H9 (cell line): ENCODE measurements at regions not wholly inside any gene's neighbourhood (a gene's known extent, or its start where the extent isn't known, plus 50 kb on each side); places are given as distances from the start of the nearest gene placed in this dataset.

Experiments used
- DNase-seq: peaks from one replicate; pipeline ENCODE4 v3.0.0-alpha.2; 2017
- H2AFZ ChIP-seq: one replicate; pipeline ENCODE4 v1.6.1; 2013; ENCODE audit warnings: mild to moderate bottlenecking, low read length, control low read depth, moderate library complexity
- H2AK5ac ChIP-seq: 2 replicates; pipeline ENCODE4 v1.6.1; 2013; ENCODE audit warnings: low read length, control low read depth, mixed read lengths; ENCODE audit not compliant: insufficient read length
- H2BK120ac ChIP-seq: one replicate; pipeline ENCODE4 v1.6.1; 2013; ENCODE audit warnings: low read depth, mild to moderate bottlenecking, low read length, control low read depth, inconsistent platforms; ENCODE audit not compliant: poor library complexity, severe bottlenecking
- H2BK12ac ChIP-seq: 2 replicates; pipeline ENCODE4 v1.6.1; 2013; ENCODE audit warnings: low read length, control low read depth, mixed read lengths, low read depth; ENCODE audit not compliant: insufficient read length
- H2BK15ac ChIP-seq: 2 replicates; pipeline ENCODE4 v1.6.1; 2013; ENCODE audit warnings: low read depth, low read length, control low read depth
- H2BK20ac ChIP-seq: one replicate; pipeline ENCODE4 v1.6.1; 2013; ENCODE audit warnings: low read depth, mild to moderate bottlenecking, low read length, control low read depth, inconsistent platforms; ENCODE audit not compliant: poor library complexity, severe bottlenecking
- H2BK5ac ChIP-seq: 2 replicates; pipeline ENCODE4 v1.6.1; 2013; ENCODE audit warnings: low read length, control low read depth, mixed read lengths; ENCODE audit not compliant: insufficient read length
- H3K14ac ChIP-seq: 2 replicates; pipeline ENCODE4 v1.6.1; 2013; ENCODE audit warnings: low read length, control low read depth; ENCODE audit not compliant: insufficient read depth
- H3K18ac ChIP-seq: 2 replicates; pipeline ENCODE4 v1.6.1; 2013; ENCODE audit warnings: low read depth, mild to moderate bottlenecking, mixed read lengths, low read length, control low read depth; ENCODE audit not compliant: insufficient read length
- H3K23ac ChIP-seq: 2 replicates; pipeline ENCODE4 v1.6.1; 2013; ENCODE audit warnings: low read length, control low read depth, mixed read lengths, low read depth; ENCODE audit not compliant: insufficient read length
- H3K23me2 ChIP-seq: 2 replicates; pipeline ENCODE4 v1.6.1; 2013; ENCODE audit warnings: low read depth, mild to moderate bottlenecking, mixed read lengths, low read length, control low read depth; ENCODE audit not compliant: insufficient read length, poor library complexity, severe bottlenecking
- H3K27ac ChIP-seq: 2 replicates; pipeline ENCODE4 v1.5.1; 2013; ENCODE audit warnings: low read length, control low read depth, mixed read lengths, low read depth; ENCODE audit not compliant: insufficient read length
- H3K27me3 ChIP-seq: 2 replicates; pipeline ENCODE4 v1.6.1; 2013; ENCODE audit warnings: low read length, control low read depth, inconsistent platforms; ENCODE audit not compliant: insufficient read depth
- H3K4ac ChIP-seq: 2 replicates; pipeline ENCODE4 v1.6.1; 2013; ENCODE audit warnings: low read depth, mild to moderate bottlenecking, control low read depth, inconsistent platforms, low read length, moderate library complexity
- H3K4me1 ChIP-seq: 2 replicates; pipeline ENCODE4 v1.6.1; 2013; ENCODE audit warnings: low read length, control low read depth, inconsistent platforms; ENCODE audit not compliant: insufficient read depth
- H3K4me2 ChIP-seq: 2 replicates; pipeline ENCODE4 v1.6.1; 2013; ENCODE audit warnings: low read length, control low read depth, mixed read lengths; ENCODE audit not compliant: insufficient read length, insufficient read depth
- H3K56ac ChIP-seq: 2 replicates; pipeline ENCODE4 v1.6.1; 2013; ENCODE audit warnings: low read depth, mild to moderate bottlenecking, mixed read lengths, low read length, control low read depth; ENCODE audit not compliant: insufficient read length
- H3K79me1 ChIP-seq: 2 replicates; pipeline ENCODE4 v1.6.1; 2013; ENCODE audit warnings: low read depth, mild to moderate bottlenecking, moderate library complexity, low read length, control low read depth, inconsistent platforms; ENCODE audit not compliant: insufficient read depth, poor library complexity, severe bottlenecking
- H3K79me2 ChIP-seq: 2 replicates; pipeline ENCODE4 v1.6.1; 2013; ENCODE audit warnings: low read length, control low read depth, inconsistent platforms; ENCODE audit not compliant: insufficient read depth
- H3K9ac ChIP-seq: 2 replicates; pipeline ENCODE4 v1.6.1; 2013; ENCODE audit warnings: low read length, control low read depth, mixed read lengths; ENCODE audit not compliant: insufficient read length; ENCODE audit errors: extremely low read depth
- H3K9me3 ChIP-seq: one replicate; pipeline ENCODE4 v1.6.1; 2013; ENCODE audit warnings: low read depth, low read length, inconsistent platforms; ENCODE audit not compliant: control insufficient read depth
- H3T11ph ChIP-seq: one replicate; pipeline ENCODE4 v1.6.1; 2013; ENCODE audit warnings: mild to moderate bottlenecking, low read length, control low read depth, inconsistent platforms
- H4K20me1 ChIP-seq: one replicate; pipeline ENCODE4 v1.6.1; 2013; ENCODE audit not compliant: control insufficient read depth, insufficient read length, insufficient read depth
- H4K5ac ChIP-seq: 2 replicates; pipeline ENCODE4 v1.6.1; 2013; ENCODE audit warnings: low read depth, mild to moderate bottlenecking, mixed read lengths, low read length, control low read depth; ENCODE audit not compliant: insufficient read length
- H4K8ac ChIP-seq: replicated peaks from 2 replicates; pipeline ENCODE4 v1.6.1; 2013; ENCODE audit warnings: low read length, control low read depth, mixed read lengths, low read depth; ENCODE audit not compliant: insufficient read length
- H4K91ac ChIP-seq: 2 replicates; pipeline ENCODE4 v1.6.1; 2013; ENCODE audit warnings: low read depth, mild to moderate bottlenecking, moderate library complexity, mixed read lengths, low read length, control low read depth; ENCODE audit not compliant: insufficient read length
- H3K27ac Mint-ChIP-seq, 3 experiments: 2 replicates in 2 of 3; 3 replicates in 1 of 3; pipeline ENCODE4 v1.8.0; 2020 to 2021; ENCODE audit warnings: mixed read lengths in 3 of 3, mild to moderate bottlenecking in 1 of 3, moderate library complexity in 1 of 3
- H3K27me3 Mint-ChIP-seq: 2 replicates; pipeline ENCODE4 v1.8.0; 2021; ENCODE audit warnings: low read depth, mild to moderate bottlenecking, moderate library complexity, mixed read lengths
- H3K36me3 Mint-ChIP-seq, 3 experiments: 2 replicates in 2 of 3; 3 replicates in 1 of 3; pipeline ENCODE4 v1.8.0; 2020 to 2021; ENCODE audit warnings: low read depth in 3 of 3, mixed read lengths in 3 of 3; ENCODE audit not compliant: insufficient read depth in 1 of 3
- H3K4me1 Mint-ChIP-seq, 2 experiments: 2 replicates each; pipeline ENCODE4 v1.8.0; 2020; ENCODE audit warnings: mixed read lengths in 2 of 2
- H3K4me3 Mint-ChIP-seq, 2 experiments: 2 replicates in 1 of 2; 3 replicates in 1 of 2; pipeline ENCODE4 v1.8.0; 2020 to 2021; ENCODE audit warnings: mild to moderate bottlenecking in 2 of 2, mixed read lengths in 2 of 2, moderate library complexity in 1 of 2
- H3K9me3 Mint-ChIP-seq, 2 experiments: 2 replicates in 1 of 2; 3 replicates in 1 of 2; pipeline ENCODE4 v1.8.0; 2020; ENCODE audit warnings: mild to moderate bottlenecking in 2 of 2, mixed read lengths in 2 of 2, moderate library complexity in 1 of 2
- WGBS: extraction: QIAGEN DNeasy Blood & Tissue Kit; methylation state at CpG from one replicate; pipeline ENCODE4 v1.1.7; 2013; ENCODE audit warnings: missing lambda C conversion rate, low lambda C conversion rate, mixed read lengths; ENCODE audit not compliant: insufficient read length; ENCODE audit errors: extremely low coverage; 5-methylcytosine and 5-hydroxymethylcytosine counted together
- TF ChIP-seq, protein P1 (sequence below): fragments of 200-600 bp; sonication (generic); conservative IDR thresholded peaks from 3 replicates; pipeline ENCODE4 v1.8.0; 2021; ENCODE audit warnings: antibody characterized with exemption, mild to moderate bottlenecking

DNA sequence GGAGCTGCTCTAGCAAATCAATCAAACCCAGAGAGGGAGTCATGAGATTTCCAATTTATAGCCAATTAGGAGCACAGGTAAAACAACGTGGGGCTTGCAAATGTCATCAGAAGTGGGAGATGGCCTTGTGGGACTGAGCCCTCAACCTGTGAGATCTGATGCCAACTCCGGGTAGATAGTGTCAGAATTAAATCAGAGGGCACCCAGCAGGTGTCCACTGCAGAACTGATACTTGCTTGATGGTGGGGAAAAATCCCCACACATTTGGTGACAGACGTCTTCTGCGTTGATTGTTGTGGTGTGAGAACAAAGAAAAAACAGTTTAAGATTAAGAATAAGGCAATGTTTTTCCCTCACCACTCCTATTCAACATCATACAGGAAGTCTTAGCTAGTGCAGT lies 1402.8 kb downstream of the RAPGEF2 start:
- H2BK20ac ChIP-seq: no peak overlapping the region
- no peaks in the 10 kb centered on the region for H3K79me2 ChIP-seq
- no peak overlapping the region for H4K91ac ChIP-seq
- no peak overlapping the region for H2BK12ac ChIP-seq
- no peaks in the 10 kb centered on the region for H3K9me3 Mint-ChIP-seq
- no peak overlapping the region for H4K5ac ChIP-seq
- H3K4ac ChIP-seq: no peak overlapping the region
- H3K23me2 ChIP-seq: no peaks in the 10 kb centered on the region
- H2AK5ac ChIP-seq: no peak overlapping the region
- H3K18ac ChIP-seq: no peak overlapping the region
- H2BK15ac ChIP-seq: no peak overlapping the region
- H3K4me1 Mint-ChIP-seq: no peaks in the 10 kb centered on the region
- H3K4me1 ChIP-seq: no peaks in the 10 kb centered on the region
- no peak overlapping the region for H3K56ac ChIP-seq
- no peak overlapping the region for H2BK5ac ChIP-seq
- no peak overlapping the region for H3K14ac ChIP-seq
- no peak overlapping the region for H3T11ph ChIP-seq
- no peak overlapping the region for H3K23ac ChIP-seq
- no peak overlapping the region for H3K27ac Mint-ChIP-seq
- no peak overlapping the region for H2AFZ ChIP-seq
- H3K4me2 ChIP-seq: no peak overlapping the region
- H3K27me3 ChIP-seq: no peaks in the 10 kb centered on the region
- H3K4me3 Mint-ChIP-seq: no peak overlapping the region
- H4K8ac ChIP-seq: no peak overlapping the region
- no peaks in the 10 kb centered on the region for H3K9me3 ChIP-seq
- no peaks in the 10 kb centered on the region for H4K20me1 ChIP-seq
- H2BK120ac ChIP-seq: no peak overlapping the region
- no CpG with 5 or more reads among the region's 4 CpGs for WGBS
- H3K27ac ChIP-seq: no peak overlapping the region
- TF ChIP-seq, protein P1, sequence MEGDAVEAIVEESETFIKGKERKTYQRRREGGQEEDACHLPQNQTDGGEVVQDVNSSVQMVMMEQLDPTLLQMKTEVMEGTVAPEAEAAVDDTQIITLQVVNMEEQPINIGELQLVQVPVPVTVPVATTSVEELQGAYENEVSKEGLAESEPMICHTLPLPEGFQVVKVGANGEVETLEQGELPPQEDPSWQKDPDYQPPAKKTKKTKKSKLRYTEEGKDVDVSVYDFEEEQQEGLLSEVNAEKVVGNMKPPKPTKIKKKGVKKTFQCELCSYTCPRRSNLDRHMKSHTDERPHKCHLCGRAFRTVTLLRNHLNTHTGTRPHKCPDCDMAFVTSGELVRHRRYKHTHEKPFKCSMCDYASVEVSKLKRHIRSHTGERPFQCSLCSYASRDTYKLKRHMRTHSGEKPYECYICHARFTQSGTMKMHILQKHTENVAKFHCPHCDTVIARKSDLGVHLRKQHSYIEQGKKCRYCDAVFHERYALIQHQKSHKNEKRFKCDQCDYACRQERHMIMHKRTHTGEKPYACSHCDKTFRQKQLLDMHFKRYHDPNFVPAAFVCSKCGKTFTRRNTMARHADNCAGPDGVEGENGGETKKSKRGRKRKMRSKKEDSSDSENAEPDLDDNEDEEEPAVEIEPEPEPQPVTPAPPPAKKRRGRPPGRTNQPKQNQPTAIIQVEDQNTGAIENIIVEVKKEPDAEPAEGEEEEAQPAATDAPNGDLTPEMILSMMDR: no peak
- H3K79me1 ChIP-seq: no peaks in the 10 kb centered on the region
- H3K9ac ChIP-seq: no peak overlapping the region
- DNase-seq: no peak
- no peaks in the 10 kb centered on the region for H3K36me3 Mint-ChIP-seq
- no peaks in the 10 kb centered on the region for H3K27me3 Mint-ChIP-seq
